KMS-11 (cell line): ENCODE measurements at regions not wholly inside any gene's neighbourhood (a gene's known extent, or its start where the extent isn't known, plus 50 kb on each side); places are given as distances from the start of the nearest gene placed in this dataset.
"Not testable (repeated sequence)": the region's sequence is repeated elsewhere in the genome, so short reads cannot be mapped to it uniquely, and the experiment has no call there.

ENCODE experiments used
- H2AFZ ChIP-seq: fragments of 200-600 bp; sonication (generic); 2 replicates; pipeline ENCODE4 v1.6.1; 2016; ENCODE audit warnings: antibody characterized with exemption, mixed run types, low read depth
- H3K27ac ChIP-seq: fragments of 200-600 bp; sonication (generic); 2 replicates; pipeline ENCODE4 v1.6.1; 2016; ENCODE audit warnings: mild to moderate bottlenecking, mixed run types
- H3K27me3 ChIP-seq: fragments of 200-600 bp; sonication (generic); 2 replicates; pipeline ENCODE4 v1.6.1; 2017; ENCODE audit warnings: mild to moderate bottlenecking, low read depth, mixed run types, moderate library complexity; ENCODE audit not compliant: insufficient read depth
- H3K36me3 ChIP-seq: fragments of 200-600 bp; sonication (generic); 2 replicates; pipeline ENCODE4 v1.6.1; 2017; ENCODE audit warnings: mild to moderate bottlenecking, mixed run types; ENCODE audit not compliant: insufficient read depth
- H3K4me1 ChIP-seq: fragments of 200-600 bp; sonication (generic); 2 replicates; pipeline ENCODE4 v1.6.1; 2016; ENCODE audit warnings: mild to moderate bottlenecking, low read depth, mixed run types; ENCODE audit not compliant: poor library complexity, severe bottlenecking
- H3K4me2 ChIP-seq: fragments of 200-600 bp; sonication (generic); 2 replicates; pipeline ENCODE4 v1.7.0; 2016; ENCODE audit warnings: mild to moderate bottlenecking, mixed run types
- H3K4me3 ChIP-seq: fragments of 200-600 bp; sonication (generic); IDR thresholded peaks from 2 replicates; pipeline ENCODE4 v1.6.1; 2017; ENCODE audit warnings: low read depth, low read length, mixed read lengths; ENCODE audit not compliant: insufficient read depth
- H3K79me2 ChIP-seq: fragments of 200-600 bp; sonication (generic); 2 replicates; pipeline ENCODE4 v1.6.1; 2016; ENCODE audit warnings: low read depth, mixed run types; ENCODE audit not compliant: insufficient read depth
- H3K9ac ChIP-seq: fragments of 200-600 bp; sonication (generic); 2 replicates; pipeline ENCODE4 v1.6.1; 2016; ENCODE audit warnings: mild to moderate bottlenecking, mixed run types
- H4K20me1 ChIP-seq: fragments of 200-600 bp; sonication (generic); 2 replicates; pipeline ENCODE4 v1.6.1; 2016; ENCODE audit warnings: mild to moderate bottlenecking, mixed run types; ENCODE audit not compliant: insufficient read depth
- CTCF ChIP-seq: fragments of 200-600 bp; sonication (generic); conservative IDR thresholded peaks from 2 replicates; pipeline ENCODE4 v1.6.1; 2017; ENCODE audit warnings: low read depth, mild to moderate bottlenecking, antibody characterized with exemption, low read length, moderate library complexity, mixed read lengths

DNA sequence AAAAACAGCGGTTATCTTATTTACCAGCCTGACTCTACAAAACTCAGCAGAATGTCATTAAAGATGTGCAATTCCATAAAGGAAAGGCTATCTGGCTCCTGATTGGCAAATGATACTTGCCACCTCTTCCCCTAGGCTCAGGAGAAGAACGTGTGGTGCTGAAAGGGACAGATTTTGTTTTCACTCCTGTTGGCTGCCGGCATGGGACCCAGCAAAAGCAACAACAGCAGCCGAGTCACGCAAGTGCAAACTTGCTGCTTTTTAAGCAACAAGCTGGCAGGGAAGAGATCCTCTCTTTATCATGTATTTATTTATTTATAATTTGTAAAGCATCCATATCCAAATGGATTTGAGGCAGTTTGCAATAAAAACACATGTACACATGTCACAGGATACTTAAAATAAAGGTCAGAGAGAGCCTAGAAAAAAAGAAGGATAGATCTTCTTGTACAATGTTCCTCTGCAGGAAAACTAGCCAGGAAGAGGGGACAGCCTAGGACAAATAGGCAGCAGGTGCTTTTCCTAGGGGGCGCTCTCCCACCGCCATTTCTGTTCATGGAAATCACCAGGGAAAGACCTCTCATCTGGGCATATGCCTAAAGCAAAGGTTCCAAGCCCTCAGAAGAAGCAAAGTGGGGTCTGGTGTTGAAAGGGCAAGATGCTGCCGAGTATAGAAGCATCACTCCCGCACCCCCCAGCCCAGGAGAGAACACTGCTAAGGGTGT is 799.3 kb downstream of the BCL11A start:
- H3K4me1 ChIP-seq = no peaks in the 10 kb centered on the region
- no peak overlapping the region for H3K4me3 ChIP-seq
- no peak overlapping the region for H3K9ac ChIP-seq
- TF ChIP-seq CTCF = peak; percentile 24; the same call in 1 of the 2 replicates
- no peaks in the 10 kb centered on the region for H3K27me3 ChIP-seq
- no peaks in the 10 kb centered on the region for H4K20me1 ChIP-seq
- H2AFZ ChIP-seq = no peak overlapping the region
- H3K36me3 ChIP-seq = no peaks in the 10 kb centered on the region
- no peak overlapping the region for H3K27ac ChIP-seq
- no peak overlapping the region for H3K4me2 ChIP-seq
- no peaks in the 10 kb centered on the region for H3K79me2 ChIP-seq

- Histone ChIP-seq H3K4me2 (no peak overlapping the region), H4K20me1 (no peaks in the 10 kb centered on the region), H3K9ac (no peak overlapping the region), H3K27me3 (no peaks in the 10 kb centered on the region), H3K36me3 (no peaks in the 10 kb centered on the region), H2AFZ (no peak overlapping the region), H3K79me2 (no peaks in the 10 kb centered on the region), H3K4me1 (no peaks in the 10 kb centered on the region), H3K27ac (no peak overlapping the region), H3K4me3 (no peak overlapping the region)
- no peak for TF ChIP-seq CTCF
These were observed 800.9 kb downstream of the BCL11A start for GRCh38 chr2:59752512-59752911.

DNA sequence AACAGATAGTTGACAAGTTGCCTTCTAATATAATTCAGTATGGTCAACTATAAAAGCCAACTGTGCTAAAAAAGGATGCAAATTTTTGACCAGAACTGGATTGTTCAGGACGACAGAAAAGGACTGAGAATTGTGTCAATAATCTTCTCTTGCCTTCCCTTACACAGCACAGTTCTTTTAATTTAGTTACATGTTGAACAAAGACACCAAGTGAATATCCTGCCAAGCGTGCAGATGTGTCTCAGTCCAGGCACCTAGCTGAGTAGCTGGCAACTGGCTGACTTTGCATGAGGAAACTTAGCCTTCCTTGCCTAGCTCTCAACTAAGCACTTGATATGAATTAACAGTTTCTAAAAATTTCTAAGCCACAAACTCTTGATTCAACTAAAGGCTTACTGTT is 801.4 kb downstream of the BCL11A start:
- H3K9ac ChIP-seq = no peak overlapping the region
- H3K4me1 ChIP-seq = no peaks in the 10 kb centered on the region
- no peak for TF ChIP-seq CTCF
- H3K4me2 ChIP-seq = no peak overlapping the region
- no peaks in the 10 kb centered on the region for H3K27me3 ChIP-seq
- H3K27ac ChIP-seq = no peak overlapping the region
- no peak overlapping the region for H3K4me3 ChIP-seq
- H2AFZ ChIP-seq = no peak overlapping the region
- no peaks in the 10 kb centered on the region for H3K79me2 ChIP-seq
- H4K20me1 ChIP-seq = no peaks in the 10 kb centered on the region
- no peaks in the 10 kb centered on the region for H3K36me3 ChIP-seq

DNA sequence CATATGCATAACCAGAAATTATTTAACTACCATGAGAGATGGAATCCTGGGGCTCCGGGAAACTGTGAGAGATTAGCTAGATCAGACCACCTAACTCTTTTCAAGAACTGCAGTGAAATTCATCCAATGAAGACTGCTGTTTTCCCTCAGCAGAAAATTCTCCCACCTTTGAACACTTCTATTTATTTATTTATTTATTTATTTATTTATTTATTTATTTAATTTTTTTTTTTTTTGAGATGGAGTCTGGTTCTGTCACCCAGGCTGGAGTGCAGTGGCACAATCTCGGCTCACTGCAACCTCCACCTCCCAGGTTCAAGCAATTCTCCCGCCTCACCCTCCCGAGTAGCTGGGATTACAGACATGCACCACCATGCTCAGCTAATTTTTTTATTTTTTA is 802.2 kb downstream of the BCL11A start:
- H2AFZ ChIP-seq, H3K79me2 ChIP-seq, H3K9ac ChIP-seq, H3K36me3 ChIP-seq, H3K4me3 ChIP-seq, H3K4me2 ChIP-seq, H3K27me3 ChIP-seq, H3K27ac ChIP-seq, H3K4me1 ChIP-seq, H4K20me1 ChIP-seq: not testable (repeated sequence)

- no peaks in the 10 kb centered on the region for H3K27me3 ChIP-seq
- TF ChIP-seq CTCF = no peak
- no peak overlapping the region for H3K4me2 ChIP-seq
- no peak overlapping the region for H3K4me3 ChIP-seq
- H3K9ac ChIP-seq = no peak overlapping the region
- no peak overlapping the region for H3K27ac ChIP-seq
- H3K79me2 ChIP-seq = no peaks in the 10 kb centered on the region
- no peaks in the 10 kb centered on the region for H3K4me1 ChIP-seq
- H2AFZ ChIP-seq = no peak overlapping the region
- H3K36me3 ChIP-seq = no peaks in the 10 kb centered on the region
- no peaks in the 10 kb centered on the region for H4K20me1 ChIP-seq
These were observed 807.2 kb downstream of the BCL11A start for GRCh38 chr2:59746291-59746690.
